NCI-H2029 treated with DMSO at 0.1 percent for 48 hours (cell line): ENCODE measurements at regions not wholly inside any gene's neighbourhood (a gene's known extent, or its start where the extent isn't known, plus 50 kb on each side); places are given as distances from the start of the nearest gene placed in this dataset.

Experiments
- DNase-seq: peaks from one replicate; lab custom pipeline; 2025; lab: John Stamatoyannopoulos, UW

DNA sequence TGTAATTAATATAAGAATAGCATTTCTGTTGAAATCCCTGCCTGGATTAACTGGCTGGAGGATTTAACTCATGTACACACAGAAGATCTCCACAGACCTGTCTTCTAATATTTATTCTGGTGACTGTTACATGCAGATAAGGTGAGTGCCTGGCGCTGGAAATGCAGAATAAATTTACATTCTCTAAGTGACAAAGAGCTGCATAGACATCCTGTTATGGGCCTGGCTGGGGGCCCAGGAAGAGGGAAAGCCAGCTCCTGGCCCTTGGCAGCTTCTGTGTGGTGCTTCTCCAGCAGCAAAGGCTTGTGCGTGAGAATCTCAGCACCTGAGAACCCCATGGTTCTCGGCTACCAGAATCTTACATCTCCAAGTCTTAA lies 446.6 kb downstream of the PTPRU start:
- peak; percentile 89 for DNase-seq

- peak; percentile 62 for DNase-seq
Observed at GRCh38 chr1:29682171-29682918, 446.0 kb downstream of the PTPRU start.

- peak; percentile 50 for DNase-seq
Observed at GRCh38 chr1:29681416-29681815, 445.1 kb downstream of the PTPRU start.

GRCh38 chr1:29679828-29680558 lies 443.7 kb downstream of the PTPRU start:
- DNase-seq: no peak

- DNase-seq: no peak
Observed at GRCh38 chr1:29679316-29679715, 443.0 kb downstream of the PTPRU start.

- no peak for DNase-seq
Observed at GRCh38 chr1:29677028-29678024, 441.0 kb downstream of the PTPRU start.

GRCh38 chr1:29676496-29676895 lies 440.2 kb downstream of the PTPRU start:
- no peak for DNase-seq

GRCh38 chr1:29675481-29676263 lies 439.4 kb downstream of the PTPRU start:
- DNase-seq: no peak

GRCh38 chr1:29674627-29675326 lies 438.5 kb downstream of the PTPRU start:
- no peak for DNase-seq

GRCh38 chr1:29673669-29674626 lies 437.6 kb downstream of the PTPRU start:
- DNase-seq: no peak

- no peak for DNase-seq
Observed at GRCh38 chr1:29673228-29673500, 436.8 kb downstream of the PTPRU start.

- DNase-seq: no peak
Observed at GRCh38 chr1:29672416-29673227, 436.3 kb downstream of the PTPRU start.

- DNase-seq: no peak
Observed at GRCh38 chr1:29671446-29672356, 435.4 kb downstream of the PTPRU start.

DNA sequence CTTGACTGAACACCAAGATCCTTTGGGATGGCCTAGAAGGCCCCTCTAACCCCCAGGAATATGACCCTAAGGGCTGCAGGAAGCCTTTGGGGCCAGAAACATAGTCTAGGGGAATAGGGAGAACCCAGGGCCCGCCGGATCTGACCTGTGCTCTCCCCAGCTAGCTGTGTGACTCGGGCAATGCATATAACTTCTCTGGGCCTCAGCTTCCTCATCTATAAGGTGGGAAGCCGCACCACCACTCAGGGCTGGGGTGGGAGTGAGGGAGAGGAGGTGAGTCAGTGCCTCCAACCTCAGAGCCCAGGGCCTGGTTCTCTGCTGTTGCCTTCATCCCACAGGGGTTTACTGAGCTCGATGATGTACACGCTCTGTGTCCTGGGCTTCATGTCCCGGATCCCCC lies 434.4 kb downstream of the PTPRU start:
- DNase-seq: no peak

DNA sequence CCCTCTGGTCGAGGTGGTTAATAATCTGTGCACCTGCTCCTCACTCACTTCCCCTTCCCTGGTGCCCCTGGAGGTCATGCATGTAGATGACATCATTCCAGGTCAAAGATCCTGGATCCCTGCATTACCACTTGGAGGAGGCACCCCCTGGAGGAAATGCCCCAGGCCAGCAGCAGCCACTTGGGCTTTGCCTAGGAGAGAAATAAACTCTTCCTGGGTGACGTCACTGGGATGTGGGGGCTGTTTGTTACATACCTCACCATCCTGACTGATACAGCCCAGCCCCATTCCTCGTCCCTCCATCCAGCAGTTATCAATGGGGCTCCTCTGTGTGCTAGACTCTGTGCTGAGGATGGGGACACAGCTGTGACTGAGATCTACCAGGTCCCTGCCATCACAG lies 433.6 kb downstream of the PTPRU start:
- no peak for DNase-seq

DNA sequence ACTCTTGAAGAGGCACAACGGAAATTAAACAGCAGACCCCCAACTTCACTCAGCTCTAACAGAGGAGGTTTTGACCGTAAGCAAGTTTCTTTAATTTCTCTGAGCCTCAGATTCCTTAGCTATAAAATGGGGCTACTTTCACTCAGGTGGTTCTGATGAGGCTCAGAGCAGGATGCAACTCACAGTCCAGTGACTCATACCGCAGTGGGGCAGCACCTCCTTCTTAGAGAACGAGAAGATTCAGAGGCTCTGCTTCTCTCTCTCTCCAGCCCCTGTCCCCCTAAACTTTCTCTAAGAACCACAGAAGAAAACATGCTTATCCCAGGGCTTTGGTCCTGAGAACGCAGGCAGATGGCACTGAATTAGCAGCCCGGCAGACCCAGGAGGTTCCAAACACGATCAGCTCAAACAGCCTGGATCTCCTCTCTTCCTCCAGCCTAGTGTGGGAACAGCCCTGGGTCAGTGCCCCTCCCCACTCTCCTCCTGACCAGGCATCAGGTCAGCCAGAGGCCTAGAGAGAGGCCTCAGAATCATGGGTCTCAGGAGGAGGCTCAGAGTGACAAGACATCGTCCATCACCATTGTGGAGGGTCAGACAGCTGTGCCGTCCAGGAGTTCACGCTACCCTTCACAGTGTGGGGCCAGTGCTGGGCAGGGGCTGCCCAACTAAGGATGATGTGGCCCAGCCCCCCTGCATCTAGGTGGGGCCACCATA lies 433.0 kb downstream of the PTPRU start:
- DNase-seq: no peak

DNA sequence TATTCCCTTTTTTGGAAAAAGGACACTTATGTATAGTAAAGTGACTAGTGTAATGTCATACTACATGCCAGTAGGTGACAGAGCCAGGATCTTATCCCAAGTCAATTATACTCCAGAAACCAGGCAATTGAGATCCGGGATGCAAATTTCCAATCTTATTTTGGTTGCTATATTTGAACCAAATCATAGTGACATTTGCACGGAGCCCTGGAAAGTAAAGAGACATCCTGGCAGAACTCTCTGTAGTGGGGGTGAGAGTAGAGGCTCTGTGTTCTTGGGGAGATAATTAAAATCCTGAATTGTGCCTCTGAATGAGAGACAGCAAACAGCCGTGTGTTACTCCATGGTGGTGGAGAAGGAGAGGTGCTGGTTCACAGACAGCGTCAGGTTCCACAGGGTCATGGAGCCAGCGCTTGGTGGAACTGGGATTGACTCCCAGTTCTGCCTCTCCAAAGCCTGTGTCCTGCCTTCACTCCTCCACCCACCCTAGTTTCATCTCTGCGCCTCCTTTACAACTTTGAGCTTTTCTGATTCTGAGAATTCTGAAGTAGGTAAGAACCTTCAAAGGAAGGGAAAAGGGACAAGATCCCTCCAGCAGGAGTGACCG lies 432.3 kb downstream of the PTPRU start:
- no peak for DNase-seq
